WTC11 (cell line): ENCODE measurements at regions not wholly inside any gene's neighbourhood (a gene's known extent, or its start where the extent isn't known, plus 50 kb on each side); places are given as distances from the start of the nearest gene placed in this dataset.

Experiments used
- ATAC-seq: fragments of 200-7000 bp; cut with Tn5 transposase; 2 replicates; pipeline ENCODE4 v1.10.0; 2021; ENCODE audit warnings: mild to moderate bottlenecking, moderate library complexity
- CTCF ChIA-PET: fragments of 300-600 bp; sonication (Branson Sonifier 250); formaldehyde crosslinking; loops from one replicate; lab custom pipeline; 2021; ENCODE audit warnings: antibody characterized with exemption; lab: Charles Lee
- POLR2A ChIA-PET: fragments of 350-600 bp; sonication (Branson Sonifier 250); formaldehyde crosslinking; loops from one replicate; lab custom pipeline; 2021; ENCODE audit warnings: antibody characterized with exemption; lab: Charles Lee
- DNase-seq: peaks from one replicate; pipeline ENCODE4 v3.0.0; 2021; ENCODE audit warnings: low spot score
- H3K27ac Mint-ChIP-seq: 2 replicates; pipeline ENCODE4 v1.8.0; 2021; ENCODE audit warnings: mixed read lengths
- H3K27me3 Mint-ChIP-seq: 2 replicates; pipeline ENCODE4 v1.8.0; 2021; ENCODE audit warnings: low read depth, mild to moderate bottlenecking, moderate library complexity, mixed read lengths
- H3K36me3 Mint-ChIP-seq: 2 replicates; pipeline ENCODE4 v1.8.0; 2021; ENCODE audit warnings: mixed read lengths
- H3K4me1 Mint-ChIP-seq: 2 replicates; pipeline ENCODE4 v1.8.0; 2022; ENCODE audit warnings: mixed read lengths
- H3K4me3 Mint-ChIP-seq: 2 replicates; pipeline ENCODE4 v1.8.0; 2021; ENCODE audit warnings: mild to moderate bottlenecking, moderate library complexity, mixed read lengths
- H3K9me3 Mint-ChIP-seq: 2 replicates; pipeline ENCODE4 v1.8.0; 2021; ENCODE audit warnings: mixed read lengths
- ETV6 ChIP-seq: sonication (generic); formaldehyde crosslinking; IDR thresholded peaks from 2 replicates; pipeline ENCODE4 v1.8.1; 2022; ENCODE audit warnings: mild to moderate bottlenecking, missing genetic modification reagents
- GRHL2 ChIP-seq: fragments of 250-450 bp; sonication (Bioruptor Pico); IDR thresholded peaks from 2 replicates; pipeline ENCODE4 v1.8.0; 2022; ENCODE audit warnings: mild to moderate bottlenecking, moderate library complexity; ENCODE audit not compliant: insufficient replicate concordance, severe bottlenecking
- GTF2I ChIP-seq: fragments of 250-450 bp; sonication (Bioruptor Pico); conservative IDR thresholded peaks from 2 replicates; pipeline ENCODE4 v1.4.0; 2021; ENCODE audit warnings: mild to moderate bottlenecking
- IRF2 ChIP-seq: sonication (generic); formaldehyde crosslinking; IDR thresholded peaks from 2 replicates; pipeline ENCODE4 v1.8.0; 2022; ENCODE audit warnings: low read depth, missing genetic modification reagents, borderline replicate concordance
- JAZF1 ChIP-seq: fragments of 250-450 bp; sonication (Bioruptor Pico); IDR thresholded peaks from 2 replicates; pipeline ENCODE4 v1.9.0; 2021; ENCODE audit warnings: moderate library complexity, mild to moderate bottlenecking, inconsistent platforms
- KAT7 ChIP-seq: sonication (generic); formaldehyde crosslinking; IDR thresholded peaks from 2 replicates; pipeline ENCODE4 v1.8.1; 2023; ENCODE audit warnings: missing genetic modification reagents, mild to moderate bottlenecking, borderline replicate concordance
- ZNF263 ChIP-seq: sonication (generic); formaldehyde crosslinking; IDR thresholded peaks from 2 replicates; pipeline ENCODE4 v1.8.1; 2022; ENCODE audit warnings: low read depth, mild to moderate bottlenecking, moderate library complexity, missing genetic modification reagents
- ZNF317 ChIP-seq: sonication (generic); formaldehyde crosslinking; IDR thresholded peaks from 2 replicates; pipeline ENCODE4 v1.8.1; 2023; ENCODE audit warnings: low read depth, mild to moderate bottlenecking, moderate library complexity, missing genetic modification reagents, borderline replicate concordance
- TF ChIP-seq, protein P1 (sequence below): fragments of 250-450 bp; sonication (Bioruptor Pico); IDR thresholded peaks from 2 replicates; pipeline ENCODE4 v1.9.0; 2021; ENCODE audit warnings: mild to moderate bottlenecking, borderline replicate concordance
- TF ChIP-seq, protein P2 (sequence below): sonication (generic); formaldehyde crosslinking; IDR thresholded peaks from 2 replicates; pipeline ENCODE4 v1.8.0; 2022; ENCODE audit warnings: mild to moderate bottlenecking, missing genetic modification reagents
- TF ChIP-seq, protein P3 (sequence below): fragments of 200-600 bp; IDR thresholded peaks from 2 replicates; pipeline ENCODE4 v1.8.0; 2022; ENCODE audit warnings: antibody characterized with exemption
- TF ChIP-seq, protein P4 (sequence below): fragments of 250-450 bp; sonication (Bioruptor Pico); IDR thresholded peaks from 2 replicates; pipeline ENCODE4 v1.9.0; 2021; ENCODE audit warnings: mild to moderate bottlenecking
- TF ChIP-seq, protein P5 (sequence below): sonication (generic); formaldehyde crosslinking; IDR thresholded peaks from 2 replicates; pipeline ENCODE4 v1.8.1; 2023; ENCODE audit warnings: mild to moderate bottlenecking, missing genetic modification reagents, borderline replicate concordance
- TF ChIP-seq, protein P6 (sequence below): fragments of 250-450 bp; sonication (Bioruptor Pico); IDR thresholded peaks from 2 replicates; pipeline ENCODE4 v1.9.0; 2021; ENCODE audit warnings: moderate library complexity, mild to moderate bottlenecking, inconsistent platforms, borderline replicate concordance
- TF ChIP-seq, protein P7 (sequence below): sonication (generic); formaldehyde crosslinking; IDR thresholded peaks from 2 replicates; pipeline ENCODE4 v1.8.0; 2023; ENCODE audit warnings: mild to moderate bottlenecking, missing genetic modification reagents

DNA sequence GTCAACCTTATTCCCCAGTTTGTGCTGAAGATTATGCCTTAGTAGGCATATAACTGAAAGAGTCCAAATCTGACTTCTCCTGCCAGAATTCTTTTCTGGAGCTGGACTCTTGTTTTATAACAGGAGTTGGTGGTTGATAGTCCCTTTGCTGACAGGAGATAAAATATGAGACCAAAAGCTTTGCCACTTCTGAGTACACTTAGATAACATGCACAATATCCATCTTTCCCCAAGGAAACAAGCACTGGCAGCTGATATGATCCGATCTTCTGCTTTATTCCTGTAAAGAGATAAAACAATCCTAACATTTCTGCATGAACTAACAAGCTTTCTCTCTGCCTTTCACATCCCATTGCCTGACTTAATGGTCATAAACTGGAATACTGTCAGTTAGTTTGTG, 1265.4 kb upstream of the ADGRB3 start (continued):
- TF ChIP-seq, protein P1, sequence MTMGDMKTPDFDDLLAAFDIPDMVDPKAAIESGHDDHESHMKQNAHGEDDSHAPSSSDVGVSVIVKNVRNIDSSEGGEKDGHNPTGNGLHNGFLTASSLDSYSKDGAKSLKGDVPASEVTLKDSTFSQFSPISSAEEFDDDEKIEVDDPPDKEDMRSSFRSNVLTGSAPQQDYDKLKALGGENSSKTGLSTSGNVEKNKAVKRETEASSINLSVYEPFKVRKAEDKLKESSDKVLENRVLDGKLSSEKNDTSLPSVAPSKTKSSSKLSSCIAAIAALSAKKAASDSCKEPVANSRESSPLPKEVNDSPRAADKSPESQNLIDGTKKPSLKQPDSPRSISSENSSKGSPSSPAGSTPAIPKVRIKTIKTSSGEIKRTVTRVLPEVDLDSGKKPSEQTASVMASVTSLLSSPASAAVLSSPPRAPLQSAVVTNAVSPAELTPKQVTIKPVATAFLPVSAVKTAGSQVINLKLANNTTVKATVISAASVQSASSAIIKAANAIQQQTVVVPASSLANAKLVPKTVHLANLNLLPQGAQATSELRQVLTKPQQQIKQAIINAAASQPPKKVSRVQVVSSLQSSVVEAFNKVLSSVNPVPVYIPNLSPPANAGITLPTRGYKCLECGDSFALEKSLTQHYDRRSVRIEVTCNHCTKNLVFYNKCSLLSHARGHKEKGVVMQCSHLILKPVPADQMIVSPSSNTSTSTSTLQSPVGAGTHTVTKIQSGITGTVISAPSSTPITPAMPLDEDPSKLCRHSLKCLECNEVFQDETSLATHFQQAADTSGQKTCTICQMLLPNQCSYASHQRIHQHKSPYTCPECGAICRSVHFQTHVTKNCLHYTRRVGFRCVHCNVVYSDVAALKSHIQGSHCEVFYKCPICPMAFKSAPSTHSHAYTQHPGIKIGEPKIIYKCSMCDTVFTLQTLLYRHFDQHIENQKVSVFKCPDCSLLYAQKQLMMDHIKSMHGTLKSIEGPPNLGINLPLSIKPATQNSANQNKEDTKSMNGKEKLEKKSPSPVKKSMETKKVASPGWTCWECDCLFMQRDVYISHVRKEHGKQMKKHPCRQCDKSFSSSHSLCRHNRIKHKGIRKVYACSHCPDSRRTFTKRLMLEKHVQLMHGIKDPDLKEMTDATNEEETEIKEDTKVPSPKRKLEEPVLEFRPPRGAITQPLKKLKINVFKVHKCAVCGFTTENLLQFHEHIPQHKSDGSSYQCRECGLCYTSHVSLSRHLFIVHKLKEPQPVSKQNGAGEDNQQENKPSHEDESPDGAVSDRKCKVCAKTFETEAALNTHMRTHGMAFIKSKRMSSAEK (CRISPR knock-in tag), result no peak
- TF ChIP-seq, protein P2, sequence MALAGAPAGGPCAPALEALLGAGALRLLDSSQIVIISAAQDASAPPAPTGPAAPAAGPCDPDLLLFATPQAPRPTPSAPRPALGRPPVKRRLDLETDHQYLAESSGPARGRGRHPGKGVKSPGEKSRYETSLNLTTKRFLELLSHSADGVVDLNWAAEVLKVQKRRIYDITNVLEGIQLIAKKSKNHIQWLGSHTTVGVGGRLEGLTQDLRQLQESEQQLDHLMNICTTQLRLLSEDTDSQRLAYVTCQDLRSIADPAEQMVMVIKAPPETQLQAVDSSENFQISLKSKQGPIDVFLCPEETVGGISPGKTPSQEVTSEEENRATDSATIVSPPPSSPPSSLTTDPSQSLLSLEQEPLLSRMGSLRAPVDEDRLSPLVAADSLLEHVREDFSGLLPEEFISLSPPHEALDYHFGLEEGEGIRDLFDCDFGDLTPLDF, result no peak
- TF ChIP-seq GRHL2, result no peak

DNA sequence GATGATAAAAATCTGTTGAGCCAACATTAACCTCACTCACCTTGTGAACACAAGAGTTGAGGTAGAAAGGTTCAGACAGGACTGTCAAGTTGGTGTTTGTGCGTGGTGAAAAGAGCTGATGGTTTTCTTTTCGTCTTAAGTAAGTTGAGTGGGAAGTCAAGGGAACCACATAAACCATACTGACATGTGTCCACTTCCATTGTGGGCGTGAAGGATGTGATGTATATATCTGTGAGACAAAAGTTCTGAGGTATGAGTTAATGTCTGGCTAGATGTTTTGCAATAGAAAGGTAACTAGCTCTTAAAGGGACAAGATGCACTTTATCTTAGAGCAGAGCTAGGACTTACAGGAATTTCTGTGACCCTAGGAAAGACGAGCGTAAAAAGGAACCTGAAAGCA, 1272.1 kb upstream of the ADGRB3 start:
- ATAC-seq (no peak), DNase-seq (no peak)
- H3K4me1 Mint-ChIP-seq, result no peaks in the 10 kb centered on the region
- H3K27me3 Mint-ChIP-seq, result no peaks in the 10 kb centered on the region
- H3K27ac Mint-ChIP-seq, result no peak overlapping the region
- TF ChIP-seq, protein P3, sequence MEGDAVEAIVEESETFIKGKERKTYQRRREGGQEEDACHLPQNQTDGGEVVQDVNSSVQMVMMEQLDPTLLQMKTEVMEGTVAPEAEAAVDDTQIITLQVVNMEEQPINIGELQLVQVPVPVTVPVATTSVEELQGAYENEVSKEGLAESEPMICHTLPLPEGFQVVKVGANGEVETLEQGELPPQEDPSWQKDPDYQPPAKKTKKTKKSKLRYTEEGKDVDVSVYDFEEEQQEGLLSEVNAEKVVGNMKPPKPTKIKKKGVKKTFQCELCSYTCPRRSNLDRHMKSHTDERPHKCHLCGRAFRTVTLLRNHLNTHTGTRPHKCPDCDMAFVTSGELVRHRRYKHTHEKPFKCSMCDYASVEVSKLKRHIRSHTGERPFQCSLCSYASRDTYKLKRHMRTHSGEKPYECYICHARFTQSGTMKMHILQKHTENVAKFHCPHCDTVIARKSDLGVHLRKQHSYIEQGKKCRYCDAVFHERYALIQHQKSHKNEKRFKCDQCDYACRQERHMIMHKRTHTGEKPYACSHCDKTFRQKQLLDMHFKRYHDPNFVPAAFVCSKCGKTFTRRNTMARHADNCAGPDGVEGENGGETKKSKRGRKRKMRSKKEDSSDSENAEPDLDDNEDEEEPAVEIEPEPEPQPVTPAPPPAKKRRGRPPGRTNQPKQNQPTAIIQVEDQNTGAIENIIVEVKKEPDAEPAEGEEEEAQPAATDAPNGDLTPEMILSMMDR, result no peak
- TF ChIP-seq GTF2I (CRISPR knock-in tag) (no peak), ETV6 (CRISPR knock-in tag) (no peak), IRF2 (CRISPR knock-in tag) (no peak), KAT7 (CRISPR knock-in tag) (no peak), ZNF317 (CRISPR knock-in tag) (no peak), JAZF1 (CRISPR knock-in tag) (no peak), ZNF263 (CRISPR knock-in tag) (no peak)
- TF ChIP-seq, protein P4, sequence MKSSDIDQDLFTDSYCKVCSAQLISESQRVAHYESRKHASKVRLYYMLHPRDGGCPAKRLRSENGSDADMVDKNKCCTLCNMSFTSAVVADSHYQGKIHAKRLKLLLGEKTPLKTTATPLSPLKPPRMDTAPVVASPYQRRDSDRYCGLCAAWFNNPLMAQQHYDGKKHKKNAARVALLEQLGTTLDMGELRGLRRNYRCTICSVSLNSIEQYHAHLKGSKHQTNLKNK (CRISPR knock-in tag), result no peak
- TF ChIP-seq, protein P5, sequence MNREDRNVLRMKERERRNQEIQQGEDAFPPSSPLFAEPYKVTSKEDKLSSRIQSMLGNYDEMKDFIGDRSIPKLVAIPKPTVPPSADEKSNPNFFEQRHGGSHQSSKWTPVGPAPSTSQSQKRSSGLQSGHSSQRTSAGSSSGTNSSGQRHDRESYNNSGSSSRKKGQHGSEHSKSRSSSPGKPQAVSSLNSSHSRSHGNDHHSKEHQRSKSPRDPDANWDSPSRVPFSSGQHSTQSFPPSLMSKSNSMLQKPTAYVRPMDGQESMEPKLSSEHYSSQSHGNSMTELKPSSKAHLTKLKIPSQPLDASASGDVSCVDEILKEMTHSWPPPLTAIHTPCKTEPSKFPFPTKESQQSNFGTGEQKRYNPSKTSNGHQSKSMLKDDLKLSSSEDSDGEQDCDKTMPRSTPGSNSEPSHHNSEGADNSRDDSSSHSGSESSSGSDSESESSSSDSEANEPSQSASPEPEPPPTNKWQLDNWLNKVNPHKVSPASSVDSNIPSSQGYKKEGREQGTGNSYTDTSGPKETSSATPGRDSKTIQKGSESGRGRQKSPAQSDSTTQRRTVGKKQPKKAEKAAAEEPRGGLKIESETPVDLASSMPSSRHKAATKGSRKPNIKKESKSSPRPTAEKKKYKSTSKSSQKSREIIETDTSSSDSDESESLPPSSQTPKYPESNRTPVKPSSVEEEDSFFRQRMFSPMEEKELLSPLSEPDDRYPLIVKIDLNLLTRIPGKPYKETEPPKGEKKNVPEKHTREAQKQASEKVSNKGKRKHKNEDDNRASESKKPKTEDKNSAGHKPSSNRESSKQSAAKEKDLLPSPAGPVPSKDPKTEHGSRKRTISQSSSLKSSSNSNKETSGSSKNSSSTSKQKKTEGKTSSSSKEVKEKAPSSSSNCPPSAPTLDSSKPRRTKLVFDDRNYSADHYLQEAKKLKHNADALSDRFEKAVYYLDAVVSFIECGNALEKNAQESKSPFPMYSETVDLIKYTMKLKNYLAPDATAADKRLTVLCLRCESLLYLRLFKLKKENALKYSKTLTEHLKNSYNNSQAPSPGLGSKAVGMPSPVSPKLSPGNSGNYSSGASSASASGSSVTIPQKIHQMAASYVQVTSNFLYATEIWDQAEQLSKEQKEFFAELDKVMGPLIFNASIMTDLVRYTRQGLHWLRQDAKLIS (CRISPR knock-in tag), result no peak
- TF ChIP-seq, protein P6, sequence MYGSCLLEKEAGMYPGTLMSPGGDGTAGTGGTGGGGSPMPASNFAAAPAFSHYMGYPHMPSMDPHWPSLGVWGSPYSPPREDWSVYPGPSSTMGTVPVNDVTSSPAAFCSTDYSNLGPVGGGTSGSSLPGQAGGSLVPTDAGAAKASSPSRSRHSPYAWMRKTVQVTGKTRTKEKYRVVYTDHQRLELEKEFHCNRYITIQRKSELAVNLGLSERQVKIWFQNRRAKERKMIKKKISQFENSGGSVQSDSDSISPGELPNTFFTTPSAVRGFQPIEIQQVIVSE (CRISPR knock-in tag), result no peak
- TF ChIP-seq, protein P7, sequence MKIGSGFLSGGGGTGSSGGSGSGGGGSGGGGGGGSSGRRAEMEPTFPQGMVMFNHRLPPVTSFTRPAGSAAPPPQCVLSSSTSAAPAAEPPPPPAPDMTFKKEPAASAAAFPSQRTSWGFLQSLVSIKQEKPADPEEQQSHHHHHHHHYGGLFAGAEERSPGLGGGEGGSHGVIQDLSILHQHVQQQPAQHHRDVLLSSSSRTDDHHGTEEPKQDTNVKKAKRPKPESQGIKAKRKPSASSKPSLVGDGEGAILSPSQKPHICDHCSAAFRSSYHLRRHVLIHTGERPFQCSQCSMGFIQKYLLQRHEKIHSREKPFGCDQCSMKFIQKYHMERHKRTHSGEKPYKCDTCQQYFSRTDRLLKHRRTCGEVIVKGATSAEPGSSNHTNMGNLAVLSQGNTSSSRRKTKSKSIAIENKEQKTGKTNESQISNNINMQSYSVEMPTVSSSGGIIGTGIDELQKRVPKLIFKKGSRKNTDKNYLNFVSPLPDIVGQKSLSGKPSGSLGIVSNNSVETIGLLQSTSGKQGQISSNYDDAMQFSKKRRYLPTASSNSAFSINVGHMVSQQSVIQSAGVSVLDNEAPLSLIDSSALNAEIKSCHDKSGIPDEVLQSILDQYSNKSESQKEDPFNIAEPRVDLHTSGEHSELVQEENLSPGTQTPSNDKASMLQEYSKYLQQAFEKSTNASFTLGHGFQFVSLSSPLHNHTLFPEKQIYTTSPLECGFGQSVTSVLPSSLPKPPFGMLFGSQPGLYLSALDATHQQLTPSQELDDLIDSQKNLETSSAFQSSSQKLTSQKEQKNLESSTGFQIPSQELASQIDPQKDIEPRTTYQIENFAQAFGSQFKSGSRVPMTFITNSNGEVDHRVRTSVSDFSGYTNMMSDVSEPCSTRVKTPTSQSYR (CRISPR knock-in tag), result no peak
- ChIA-PET CTCF (no interaction called here), POLR2A (no interaction called here)
- no peak overlapping the region for H3K4me3 Mint-ChIP-seq
- H3K36me3 Mint-ChIP-seq, result no peaks in the 10 kb centered on the region
- H3K9me3 Mint-ChIP-seq, result no peaks in the 10 kb centered on the region
